ENCODE measurements at regions not wholly inside any gene's neighbourhood (a gene's known extent, or its start where the extent isn't known, plus 50 kb on each side); places are given as distances from the start of the nearest gene placed in this dataset.

GRCh38 chr5:128671943-128672342, 133.9 kb upstream of the FBN2 start:
- no peak overlapping the region for H3K27ac ChIP-seq
- DNase-seq (ENCODE audit: low spot score), result no peak
- H3K4me3 ChIP-seq, result no peak overlapping the region
- TF ChIP-seq, protein P1, sequence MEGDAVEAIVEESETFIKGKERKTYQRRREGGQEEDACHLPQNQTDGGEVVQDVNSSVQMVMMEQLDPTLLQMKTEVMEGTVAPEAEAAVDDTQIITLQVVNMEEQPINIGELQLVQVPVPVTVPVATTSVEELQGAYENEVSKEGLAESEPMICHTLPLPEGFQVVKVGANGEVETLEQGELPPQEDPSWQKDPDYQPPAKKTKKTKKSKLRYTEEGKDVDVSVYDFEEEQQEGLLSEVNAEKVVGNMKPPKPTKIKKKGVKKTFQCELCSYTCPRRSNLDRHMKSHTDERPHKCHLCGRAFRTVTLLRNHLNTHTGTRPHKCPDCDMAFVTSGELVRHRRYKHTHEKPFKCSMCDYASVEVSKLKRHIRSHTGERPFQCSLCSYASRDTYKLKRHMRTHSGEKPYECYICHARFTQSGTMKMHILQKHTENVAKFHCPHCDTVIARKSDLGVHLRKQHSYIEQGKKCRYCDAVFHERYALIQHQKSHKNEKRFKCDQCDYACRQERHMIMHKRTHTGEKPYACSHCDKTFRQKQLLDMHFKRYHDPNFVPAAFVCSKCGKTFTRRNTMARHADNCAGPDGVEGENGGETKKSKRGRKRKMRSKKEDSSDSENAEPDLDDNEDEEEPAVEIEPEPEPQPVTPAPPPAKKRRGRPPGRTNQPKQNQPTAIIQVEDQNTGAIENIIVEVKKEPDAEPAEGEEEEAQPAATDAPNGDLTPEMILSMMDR (IDR thresholded peaks at IDR 0.05), result no peak

DNA sequence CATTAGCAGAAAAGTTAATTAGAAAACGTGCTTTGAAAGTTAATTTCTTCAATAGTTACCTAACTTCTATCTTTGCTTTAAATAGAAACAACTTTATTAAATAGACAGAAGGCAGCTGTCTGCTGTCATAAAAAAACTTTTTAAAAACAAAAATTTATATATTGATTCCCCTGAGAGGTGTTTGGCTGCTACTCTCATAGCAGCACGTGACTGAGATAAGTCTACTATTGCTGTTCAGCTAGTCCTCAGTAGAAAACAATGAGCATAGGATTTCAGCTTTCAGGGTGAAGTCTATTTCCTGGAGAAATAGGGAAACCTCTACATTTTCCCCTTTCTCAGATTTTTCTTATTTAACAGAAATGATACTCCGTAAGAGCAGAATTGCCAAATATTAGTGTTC, 135.0 kb upstream of the FBN2 start:
- TF ChIP-seq, protein P1 (IDR thresholded peaks at IDR 0.05), result no peak
- H3K4me3 ChIP-seq, result no peak overlapping the region
- no peak overlapping the region for H3K27ac ChIP-seq
- DNase-seq (ENCODE audit: low spot score), result no peak

DNA sequence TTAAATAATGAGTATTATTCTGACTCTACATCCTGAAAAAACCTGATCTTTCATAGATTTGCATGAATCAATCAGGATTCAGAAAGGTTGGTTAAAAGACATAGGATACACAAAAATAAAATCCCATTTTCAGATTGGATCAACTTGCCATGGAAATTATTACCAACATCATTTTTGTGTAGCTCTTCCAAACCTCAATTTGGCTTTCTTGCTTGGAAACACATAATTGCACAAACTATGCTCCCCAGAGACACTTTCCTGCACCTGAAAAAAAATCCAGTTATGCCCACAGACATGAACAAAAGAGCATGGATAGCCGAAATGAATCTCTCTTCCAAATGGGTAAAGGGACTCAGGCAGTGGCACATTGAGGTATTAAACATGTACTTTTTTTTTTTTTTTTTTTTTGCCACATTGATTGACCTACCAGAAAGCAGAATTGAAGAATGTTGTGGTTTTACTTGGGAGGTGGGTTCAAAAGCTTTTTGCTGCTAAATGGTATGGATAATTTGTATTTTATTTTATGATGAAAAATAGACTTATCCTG, 135.4 kb upstream of the FBN2 start:
- H3K27ac ChIP-seq, result no peak overlapping the region
- TF ChIP-seq, protein P1 (IDR thresholded peaks at IDR 0.05), result no peak
- no peak for DNase-seq (ENCODE audit: low spot score)
- H3K4me3 ChIP-seq, result no peak overlapping the region

DNA sequence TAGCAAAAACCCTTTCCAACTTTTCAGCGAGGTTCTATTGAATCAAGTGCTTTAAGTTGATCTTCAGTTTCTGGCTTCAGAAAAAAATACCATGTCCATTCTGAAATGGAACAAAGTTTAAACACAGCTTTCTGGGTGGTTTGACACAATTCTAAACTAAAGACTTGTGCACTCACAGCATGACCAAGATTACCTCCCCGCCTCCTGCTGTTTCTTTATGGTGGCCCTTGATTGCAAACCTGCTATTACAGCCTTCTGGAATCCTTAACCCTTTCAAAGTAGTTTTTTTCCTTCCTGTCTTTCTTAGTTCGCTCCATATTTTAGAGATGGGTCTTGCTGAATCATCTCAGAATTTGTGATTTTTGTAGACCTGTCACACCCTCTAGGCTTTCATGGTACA, 135.9 kb upstream of the FBN2 start:
- TF ChIP-seq, protein P1 (IDR thresholded peaks at IDR 0.05), result no peak

DNA sequence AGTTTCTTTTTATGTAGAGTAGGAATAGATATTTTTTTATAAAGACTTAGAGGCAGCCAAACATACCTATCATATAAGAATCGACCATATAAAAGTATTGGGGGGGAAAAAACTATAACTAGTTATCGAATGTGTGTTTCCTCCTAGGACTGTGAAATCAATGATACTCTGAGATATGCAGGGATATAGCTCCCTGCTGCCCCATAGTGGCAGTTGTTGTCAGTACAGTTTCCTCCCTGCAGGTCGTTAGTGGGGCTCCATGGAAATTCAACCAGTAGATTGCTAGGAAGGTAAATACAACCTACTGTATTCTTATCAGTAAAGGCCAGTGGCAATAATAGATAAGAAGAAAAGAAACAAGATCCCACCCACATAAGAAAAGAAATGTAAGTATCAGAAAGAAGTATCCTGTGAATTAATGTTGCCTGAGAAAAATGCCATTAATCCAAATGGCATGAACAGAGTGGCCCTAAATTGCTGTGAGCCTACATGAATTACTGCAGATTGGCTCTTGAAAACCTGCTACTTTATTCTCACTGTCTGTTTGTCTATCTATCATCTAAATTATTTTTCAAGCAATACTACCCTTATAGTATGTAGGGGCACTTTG, 136.9 kb upstream of the FBN2 start:
- no peak for DNase-seq (ENCODE audit: low spot score)
- TF ChIP-seq, protein P1 (IDR thresholded peaks at IDR 0.05), result no peak

More for the DNA sequence above, 135.9 kb upstream of the FBN2 start:
- Histone ChIP-seq H3K4me3 (no peak overlapping the region), H3K27ac (no peak overlapping the region)
- DNase-seq (ENCODE audit: low spot score), result no peak

GRCh38 chr5:128681096-128681495, 143.1 kb upstream of the FBN2 start:
- TF ChIP-seq, protein P1 (IDR thresholded peaks at IDR 0.05), result no peak
- no peak overlapping the region for H3K4me3 ChIP-seq
- H3K27ac ChIP-seq, result no peak overlapping the region
- DNase-seq (ENCODE audit: low spot score), result no peak

More for the DNA sequence above, 136.9 kb upstream of the FBN2 start:
- Histone ChIP-seq H3K27ac (no peak overlapping the region), H3K4me3 (no peak overlapping the region)
